ENCODE measurements at regions not wholly inside any gene's neighbourhood (a gene's known extent, or its start where the extent isn't known, plus 50 kb on each side); places are given as distances from the start of the nearest gene placed in this dataset.

- Histone ChIP-seq H3K27me3 (ENCODE audit: control insufficient read depth, insufficient read depth, low read length) (peaks cover 93% of the 10 kb centered on the region), H3K27ac (ENCODE audit: low read depth, low read length) (no peak overlapping the region), H3K36me3 (ENCODE audit: control insufficient read depth, insufficient read depth, low read length) (no peaks in the 10 kb centered on the region), H3K4me1 (ENCODE audit: control insufficient read depth, insufficient read depth, low read length) (no peaks in the 10 kb centered on the region), H3K9ac (ENCODE audit: low read depth, low read length) (no peak overlapping the region), H3K4me3 (ENCODE audit: low read depth, low read length) (no peak overlapping the region), H3K9me3 (ENCODE audit: control insufficient read depth, insufficient read depth, low read length) (no peaks in the 10 kb centered on the region)
These were observed 416.6 kb upstream of the TNP1 start for GRCh38 chr2:217276433-217276832.

- H3K27me3 ChIP-seq (ENCODE audit: control insufficient read depth, insufficient read depth, low read length): peaks cover 99% of the 10 kb centered on the region
- H3K4me3 ChIP-seq (ENCODE audit: low read depth, low read length): no peak overlapping the region
- H3K9me3 ChIP-seq (ENCODE audit: control insufficient read depth, insufficient read depth, low read length): no peaks in the 10 kb centered on the region
- no peak overlapping the region for H3K9ac ChIP-seq (ENCODE audit: low read depth, low read length)
- no peaks in the 10 kb centered on the region for H3K36me3 ChIP-seq (ENCODE audit: control insufficient read depth, insufficient read depth, low read length)
- no peak overlapping the region for H3K27ac ChIP-seq (ENCODE audit: low read depth, low read length)
- no peaks in the 10 kb centered on the region for H3K4me1 ChIP-seq (ENCODE audit: control insufficient read depth, insufficient read depth, low read length)
These were observed 415.2 kb upstream of the TNP1 start for GRCh38 chr2:217275091-217275490.

- no peak overlapping the region for H3K4me3 ChIP-seq (ENCODE audit: low read depth, low read length)
- H3K27me3 ChIP-seq (ENCODE audit: control insufficient read depth, insufficient read depth, low read length): peaks cover 100% of the 10 kb centered on the region
- H3K27ac ChIP-seq (ENCODE audit: low read depth, low read length): no peak overlapping the region
- peaks cover 4% of the 10 kb centered on the region; the same call in 1 of the 2 replicates for H3K4me1 ChIP-seq (ENCODE audit: control insufficient read depth, insufficient read depth, low read length)
- H3K9ac ChIP-seq (ENCODE audit: low read depth, low read length): no peak overlapping the region
- no peaks in the 10 kb centered on the region for H3K9me3 ChIP-seq (ENCODE audit: control insufficient read depth, insufficient read depth, low read length)
- H3K36me3 ChIP-seq (ENCODE audit: control insufficient read depth, insufficient read depth, low read length): no peaks in the 10 kb centered on the region
These were observed 414.7 kb upstream of the TNP1 start for GRCh38 chr2:217274578-217274977.

- Histone ChIP-seq H3K9me3 (ENCODE audit: control insufficient read depth, insufficient read depth, low read length) (peaks cover 2% of the 10 kb centered on the region; the same call in 1 of the 2 replicates), H3K27ac (ENCODE audit: low read depth, low read length) (no peak overlapping the region), H3K36me3 (ENCODE audit: control insufficient read depth, insufficient read depth, low read length) (no peaks in the 10 kb centered on the region), H3K4me3 (ENCODE audit: low read depth, low read length) (no peak overlapping the region), H3K27me3 (ENCODE audit: control insufficient read depth, insufficient read depth, low read length) (peaks cover 100% of the 10 kb centered on the region), H3K9ac (ENCODE audit: low read depth, low read length) (no peak overlapping the region), H3K4me1 (ENCODE audit: control insufficient read depth, insufficient read depth, low read length) (peaks cover 5% of the 10 kb centered on the region; the same call in 1 of the 2 replicates)
These were observed 414.0 kb upstream of the TNP1 start for GRCh38 chr2:217273851-217274250.

GRCh38 chr2:217273162-217273561 is 413.3 kb upstream of the TNP1 start:
- Histone ChIP-seq H3K27me3 (ENCODE audit: control insufficient read depth, insufficient read depth, low read length) (peaks cover 100% of the 10 kb centered on the region), H3K9me3 (ENCODE audit: control insufficient read depth, insufficient read depth, low read length) (peaks cover 6% of the 10 kb centered on the region), H3K27ac (ENCODE audit: low read depth, low read length) (no peak overlapping the region), H3K36me3 (ENCODE audit: control insufficient read depth, insufficient read depth, low read length) (no peaks in the 10 kb centered on the region), H3K9ac (ENCODE audit: low read depth, low read length) (no peak overlapping the region), H3K4me3 (ENCODE audit: low read depth, low read length) (no peak overlapping the region), H3K4me1 (ENCODE audit: control insufficient read depth, insufficient read depth, low read length) (peaks cover 5% of the 10 kb centered on the region; the same call in 1 of the 2 replicates)

GRCh38 chr2:217271813-217272212 is 411.9 kb upstream of the TNP1 start:
- Histone ChIP-seq H3K9ac (ENCODE audit: low read depth, low read length) (no peak overlapping the region), H3K4me1 (ENCODE audit: control insufficient read depth, insufficient read depth, low read length) (peaks cover 5% of the 10 kb centered on the region; the same call in 1 of the 2 replicates), H3K9me3 (ENCODE audit: control insufficient read depth, insufficient read depth, low read length) (peaks cover 19% of the 10 kb centered on the region), H3K4me3 (ENCODE audit: low read depth, low read length) (no peak overlapping the region), H3K36me3 (ENCODE audit: control insufficient read depth, insufficient read depth, low read length) (no peaks in the 10 kb centered on the region), H3K27ac (ENCODE audit: low read depth, low read length) (no peak overlapping the region), H3K27me3 (ENCODE audit: control insufficient read depth, insufficient read depth, low read length) (peaks cover 100% of the 10 kb centered on the region)

GRCh38 chr2:217270485-217271121 is 410.7 kb upstream of the TNP1 start:
- H3K27ac ChIP-seq (ENCODE audit: low read depth, low read length): no peak overlapping the region
- H3K36me3 ChIP-seq (ENCODE audit: control insufficient read depth, insufficient read depth, low read length): no peaks in the 10 kb centered on the region
- H3K4me3 ChIP-seq (ENCODE audit: low read depth, low read length): no peak overlapping the region
- peaks cover 100% of the 10 kb centered on the region for H3K27me3 ChIP-seq (ENCODE audit: control insufficient read depth, insufficient read depth, low read length)
- peaks cover 22% of the 10 kb centered on the region for H3K9me3 ChIP-seq (ENCODE audit: control insufficient read depth, insufficient read depth, low read length)
- H3K4me1 ChIP-seq (ENCODE audit: control insufficient read depth, insufficient read depth, low read length): peaks cover 5% of the 10 kb centered on the region; the same call in 1 of the 2 replicates
- no peak overlapping the region for H3K9ac ChIP-seq (ENCODE audit: low read depth, low read length)

GRCh38 chr2:217269701-217270484 is 410.0 kb upstream of the TNP1 start:
- Histone ChIP-seq H3K4me1 (ENCODE audit: control insufficient read depth, insufficient read depth, low read length) (peaks cover 5% of the 10 kb centered on the region; the same call in 1 of the 2 replicates), H3K9me3 (ENCODE audit: control insufficient read depth, insufficient read depth, low read length) (peaks cover 22% of the 10 kb centered on the region), H3K36me3 (ENCODE audit: control insufficient read depth, insufficient read depth, low read length) (no peaks in the 10 kb centered on the region), H3K27ac (ENCODE audit: low read depth, low read length) (no peak overlapping the region), H3K27me3 (ENCODE audit: control insufficient read depth, insufficient read depth, low read length) (peaks cover 100% of the 10 kb centered on the region), H3K4me3 (ENCODE audit: low read depth, low read length) (no peak overlapping the region), H3K9ac (ENCODE audit: low read depth, low read length) (no peak overlapping the region)

- H3K27ac ChIP-seq (ENCODE audit: low read depth, low read length): no peak overlapping the region
- H3K27me3 ChIP-seq (ENCODE audit: control insufficient read depth, insufficient read depth, low read length): peaks cover 98% of the 10 kb centered on the region
- no peak overlapping the region for H3K9ac ChIP-seq (ENCODE audit: low read depth, low read length)
- H3K36me3 ChIP-seq (ENCODE audit: control insufficient read depth, insufficient read depth, low read length): no peaks in the 10 kb centered on the region
- H3K4me1 ChIP-seq (ENCODE audit: control insufficient read depth, insufficient read depth, low read length): peaks cover 5% of the 10 kb centered on the region; the same call in 1 of the 2 replicates
- H3K4me3 ChIP-seq (ENCODE audit: low read depth, low read length): no peak overlapping the region
- peaks cover 22% of the 10 kb centered on the region for H3K9me3 ChIP-seq (ENCODE audit: control insufficient read depth, insufficient read depth, low read length)
These were observed 409.1 kb upstream of the TNP1 start for GRCh38 chr2:217268978-217269377.

GRCh38 chr2:217267758-217268157 is 407.9 kb upstream of the TNP1 start:
- Histone ChIP-seq H3K4me3 (ENCODE audit: low read depth, low read length) (no peak overlapping the region), H3K4me1 (ENCODE audit: control insufficient read depth, insufficient read depth, low read length) (peaks cover 5% of the 10 kb centered on the region; the same call in 1 of the 2 replicates), H3K36me3 (ENCODE audit: control insufficient read depth, insufficient read depth, low read length) (no peaks in the 10 kb centered on the region), H3K9ac (ENCODE audit: low read depth, low read length) (no peak overlapping the region), H3K9me3 (ENCODE audit: control insufficient read depth, insufficient read depth, low read length) (peaks cover 22% of the 10 kb centered on the region), H3K27me3 (ENCODE audit: control insufficient read depth, insufficient read depth, low read length) (peaks cover 98% of the 10 kb centered on the region), H3K27ac (ENCODE audit: low read depth, low read length) (no peak overlapping the region)

GRCh38 chr2:217263756-217264155 is 403.9 kb upstream of the TNP1 start:
- H3K27me3 ChIP-seq (ENCODE audit: control insufficient read depth, insufficient read depth, low read length): peaks cover 92% of the 10 kb centered on the region

More at GRCh38 chr2:217263756-217264155, 403.9 kb upstream of the TNP1 start:
- H3K4me3 ChIP-seq (ENCODE audit: low read depth, low read length): no peak overlapping the region
- no peaks in the 10 kb centered on the region for H3K4me1 ChIP-seq (ENCODE audit: control insufficient read depth, insufficient read depth, low read length)
- H3K9me3 ChIP-seq (ENCODE audit: control insufficient read depth, insufficient read depth, low read length): peaks cover 20% of the 10 kb centered on the region
- H3K27ac ChIP-seq (ENCODE audit: low read depth, low read length): no peak overlapping the region
- H3K9ac ChIP-seq (ENCODE audit: low read depth, low read length): no peak overlapping the region
- no peaks in the 10 kb centered on the region for H3K36me3 ChIP-seq (ENCODE audit: control insufficient read depth, insufficient read depth, low read length)
